ENCODE measurements at regions not wholly inside any gene's neighbourhood (a gene's known extent, or its start where the extent isn't known, plus 50 kb on each side); places are given as distances from the start of the nearest gene placed in this dataset.

DNA sequence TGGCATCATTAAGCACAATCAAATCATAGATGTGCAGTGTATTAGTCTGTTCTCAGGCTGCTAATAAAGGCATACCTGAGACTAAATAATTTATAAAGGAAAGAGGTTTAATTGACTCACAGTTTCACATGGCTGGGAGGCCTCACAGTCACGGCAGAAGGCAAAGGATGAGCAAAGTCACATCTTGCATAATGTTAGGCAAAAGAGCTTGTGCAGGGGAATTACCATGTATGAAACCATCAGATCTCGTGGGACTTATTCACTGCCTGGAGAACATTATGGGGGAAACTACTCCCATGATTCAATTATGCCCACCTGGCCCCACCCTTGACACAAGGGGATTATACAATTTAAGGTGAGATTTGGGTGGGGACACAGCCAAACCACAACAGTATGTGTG is 245.2 kb upstream of the DACH1 start:
- Histone ChIP-seq H3K4me3 (no peak overlapping the region), H3K27ac (no peak overlapping the region), H3K27me3 (replicated peaks) (no peaks in the 10 kb centered on the region), H3K4me1 (replicated peaks) (no peaks in the 10 kb centered on the region), H3K9me3 (replicated peaks) (no peaks in the 10 kb centered on the region), H3K36me3 (no peaks in the 10 kb centered on the region)
- no peak for DNase-seq (ENCODE audit: low read depth in 1 of 2, low spot score in 2 of 2)

DNA sequence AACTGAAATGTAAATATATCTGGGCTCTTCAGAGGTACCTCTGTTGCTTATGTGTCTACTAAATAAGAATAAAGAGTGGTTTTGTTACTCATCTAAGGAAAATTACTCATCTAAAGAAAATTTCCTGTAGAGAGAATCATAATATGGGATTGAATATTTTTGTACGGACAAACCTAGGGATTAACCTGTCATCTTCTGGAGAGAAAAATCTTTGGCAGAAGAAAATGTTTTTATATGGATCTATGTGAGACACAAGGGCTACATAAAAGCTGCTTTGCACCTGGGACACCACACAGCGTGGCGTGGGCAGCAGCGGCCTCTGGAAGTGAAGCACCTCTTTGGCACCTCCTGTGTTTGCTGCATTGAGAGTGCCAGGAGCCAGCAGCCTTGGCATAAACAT is 242.9 kb upstream of the DACH1 start:
- Histone ChIP-seq H3K27ac (no peak overlapping the region), H3K4me1 (replicated peaks) (no peaks in the 10 kb centered on the region), H3K36me3 (no peaks in the 10 kb centered on the region), H3K9me3 (replicated peaks) (no peaks in the 10 kb centered on the region), H3K4me3 (no peak overlapping the region), H3K27me3 (replicated peaks) (no peaks in the 10 kb centered on the region)
- DNase-seq (ENCODE audit: low read depth in 1 of 2, low spot score in 2 of 2): no peak

DNA sequence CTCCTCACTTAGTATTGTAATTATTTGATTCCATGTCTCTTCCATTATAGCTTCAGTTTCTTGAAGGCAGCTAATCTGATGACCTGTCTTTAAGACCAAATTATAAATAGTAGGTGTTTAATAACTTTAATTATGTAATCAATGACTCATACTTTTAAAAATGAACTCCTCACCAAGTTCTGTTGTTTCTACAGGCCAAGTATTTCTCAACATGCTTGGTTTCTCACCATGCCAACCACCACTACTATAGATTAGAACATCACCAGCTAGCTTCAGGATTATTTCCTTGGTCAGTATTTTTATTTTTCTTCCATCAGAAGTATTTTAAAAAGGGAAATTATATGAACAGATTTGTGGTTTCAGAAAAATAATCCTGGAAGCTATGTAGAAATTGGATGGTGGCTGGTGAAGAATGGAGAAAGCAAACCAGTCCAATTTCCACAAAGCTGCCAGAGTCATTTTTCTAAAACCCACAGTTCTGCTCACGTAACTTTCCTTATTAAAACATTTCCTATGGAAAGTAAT is 237.7 kb upstream of the DACH1 start:
- no peaks in the 10 kb centered on the region for H3K36me3 ChIP-seq
- DNase-seq (ENCODE audit: low read depth in 1 of 2, low spot score in 2 of 2): no peak
- no peaks in the 10 kb centered on the region for H3K9me3 ChIP-seq (replicated peaks)
- no peaks in the 10 kb centered on the region for H3K4me1 ChIP-seq (replicated peaks)
- H3K27ac ChIP-seq: no peak overlapping the region
- no peaks in the 10 kb centered on the region for H3K27me3 ChIP-seq (replicated peaks)
- no peak overlapping the region for H3K4me3 ChIP-seq

DNA sequence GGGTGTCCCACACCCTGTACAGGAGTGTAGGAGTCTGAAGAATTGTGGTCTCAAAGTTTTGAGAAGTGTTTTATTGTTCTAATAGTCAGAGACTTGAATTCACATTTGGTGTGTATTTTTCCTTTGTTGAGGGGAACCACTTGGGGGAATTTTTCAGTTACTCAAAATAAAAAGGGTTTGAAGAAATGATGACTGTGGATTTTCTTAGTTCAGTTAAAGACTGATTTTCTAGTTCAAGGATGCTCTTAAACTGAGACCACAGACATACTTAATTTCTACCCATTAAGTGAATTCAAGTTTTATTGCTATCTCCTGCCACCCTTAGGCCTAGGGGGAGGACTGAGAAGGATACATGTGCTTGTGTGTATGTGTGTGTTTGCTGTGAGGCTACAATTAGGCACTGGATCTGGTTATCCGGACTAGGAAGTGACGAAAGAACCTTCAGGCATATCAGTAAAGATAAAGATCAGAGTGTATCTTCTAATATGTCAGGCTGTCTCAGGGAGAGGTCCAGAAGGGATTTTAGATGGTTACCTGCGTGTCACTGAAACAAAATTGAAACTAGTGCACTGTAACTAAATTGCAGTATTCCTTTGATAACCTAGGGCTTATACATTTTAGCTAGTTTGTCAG is 234.9 kb upstream of the DACH1 start:
- H3K27ac ChIP-seq: no peak overlapping the region

DNA sequence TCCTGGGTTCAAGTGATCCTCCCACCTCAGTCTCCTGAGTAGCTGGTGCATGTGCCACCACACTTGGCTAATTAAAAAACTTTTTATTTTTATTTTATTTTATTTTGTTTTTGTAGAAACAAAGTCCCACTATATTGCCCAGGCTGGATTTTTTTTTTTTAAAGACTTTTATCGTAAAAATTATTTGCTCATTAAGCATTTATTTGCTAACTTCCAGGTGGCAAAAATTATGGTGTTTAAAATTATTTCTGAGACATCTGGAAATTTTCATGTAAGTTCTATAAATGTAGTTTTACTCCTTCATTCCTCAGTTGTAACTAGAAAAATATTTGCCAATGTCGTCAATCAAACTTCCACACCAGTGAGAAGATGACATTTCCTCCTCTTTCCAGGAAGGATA is 233.3 kb upstream of the DACH1 start:
- no peaks in the 10 kb centered on the region for H3K9me3 ChIP-seq (replicated peaks)
- no peaks in the 10 kb centered on the region for H3K4me1 ChIP-seq (replicated peaks)
- no peaks in the 10 kb centered on the region for H3K36me3 ChIP-seq
- no peak overlapping the region for H3K4me3 ChIP-seq
- H3K27me3 ChIP-seq (replicated peaks): no peaks in the 10 kb centered on the region
- no peak overlapping the region for H3K27ac ChIP-seq
- no peak for DNase-seq (ENCODE audit: low read depth in 1 of 2, low spot score in 2 of 2)

More for the DNA sequence above, 234.9 kb upstream of the DACH1 start:
- Histone ChIP-seq H3K27me3 (replicated peaks) (no peaks in the 10 kb centered on the region), H3K4me3 (no peak overlapping the region), H3K9me3 (replicated peaks) (no peaks in the 10 kb centered on the region), H3K4me1 (replicated peaks) (no peaks in the 10 kb centered on the region), H3K36me3 (no peaks in the 10 kb centered on the region)
- DNase-seq (ENCODE audit: low read depth in 1 of 2, low spot score in 2 of 2): no peak

DNA sequence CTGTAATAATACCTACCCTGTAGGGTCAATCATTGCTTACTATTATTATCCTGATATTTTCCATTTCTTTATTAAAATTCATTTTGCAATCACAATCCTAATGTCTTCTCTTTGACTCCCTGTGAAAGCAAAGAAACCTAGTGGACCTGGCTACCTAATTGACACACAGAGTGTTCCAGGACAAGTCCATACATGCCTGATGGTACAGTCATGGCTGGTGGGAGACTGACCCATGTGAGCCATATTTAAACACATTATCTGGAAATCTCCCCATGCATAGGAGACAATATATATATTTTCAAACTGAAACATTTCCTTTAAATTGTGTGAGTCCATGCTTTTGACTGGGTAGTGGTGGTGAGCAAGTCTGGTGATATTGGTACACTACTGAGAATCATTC is 230.6 kb upstream of the DACH1 start:
- DNase-seq (ENCODE audit: low read depth in 1 of 2, low spot score in 2 of 2): no peak
- Histone ChIP-seq H3K4me1 (replicated peaks) (no peaks in the 10 kb centered on the region), H3K27ac (no peak overlapping the region), H3K36me3 (no peaks in the 10 kb centered on the region), H3K27me3 (replicated peaks) (no peaks in the 10 kb centered on the region), H3K4me3 (no peak overlapping the region), H3K9me3 (replicated peaks) (no peaks in the 10 kb centered on the region)

DNA sequence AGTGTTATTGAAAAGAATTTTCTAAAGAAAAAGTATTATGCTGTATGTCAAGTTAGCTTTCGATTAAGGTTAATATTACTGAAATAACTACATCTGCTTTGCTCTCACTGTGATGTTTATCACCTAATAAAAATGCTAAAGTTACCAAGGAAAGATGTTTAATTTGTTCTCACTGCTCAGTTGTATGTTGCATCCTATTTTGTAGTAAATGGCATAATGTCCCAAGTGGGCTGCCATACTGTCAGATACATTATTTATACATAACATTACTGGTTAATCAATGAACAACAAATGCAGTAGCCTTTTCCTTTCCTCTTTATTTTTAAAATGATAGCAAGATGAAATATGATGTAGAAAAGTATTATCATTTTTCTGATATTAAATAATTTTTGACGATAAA is 226.3 kb upstream of the DACH1 start:
- no peaks in the 10 kb centered on the region for H3K4me1 ChIP-seq (replicated peaks)

DNA sequence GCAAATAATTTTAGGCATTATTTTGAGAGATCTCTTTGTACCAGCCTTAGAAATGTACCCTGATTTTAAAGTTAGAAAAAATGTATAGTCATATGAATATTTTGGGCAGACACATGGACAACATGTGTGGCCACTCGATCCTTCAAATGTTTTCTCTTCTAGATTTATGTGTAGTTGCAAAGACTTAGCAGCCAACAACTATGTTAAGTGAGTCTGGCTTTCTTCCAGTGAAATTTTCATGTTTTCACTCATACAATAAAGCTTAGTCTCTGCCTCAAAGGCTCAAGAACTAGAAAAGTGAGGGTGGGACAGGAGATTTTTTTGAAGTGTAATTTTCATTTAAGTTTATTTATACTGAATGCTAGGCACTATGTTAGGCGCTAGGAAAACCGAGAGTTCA is 207.7 kb upstream of the DACH1 start:
- H3K4me1 ChIP-seq (replicated peaks): no peaks in the 10 kb centered on the region
- H3K9me3 ChIP-seq (replicated peaks): no peaks in the 10 kb centered on the region
- no peak for DNase-seq (ENCODE audit: low read depth in 1 of 2, low spot score in 2 of 2)
- no peaks in the 10 kb centered on the region for H3K36me3 ChIP-seq
- H3K27me3 ChIP-seq (replicated peaks): no peaks in the 10 kb centered on the region
- no peak overlapping the region for H3K4me3 ChIP-seq
- no peak overlapping the region for H3K27ac ChIP-seq

More for the DNA sequence above, 226.3 kb upstream of the DACH1 start:
- Histone ChIP-seq H3K4me3 (no peak overlapping the region), H3K9me3 (replicated peaks) (no peaks in the 10 kb centered on the region), H3K27me3 (replicated peaks) (no peaks in the 10 kb centered on the region), H3K27ac (no peak overlapping the region), H3K36me3 (no peaks in the 10 kb centered on the region)
- DNase-seq (ENCODE audit: low read depth in 1 of 2, low spot score in 2 of 2): no peak

DNA sequence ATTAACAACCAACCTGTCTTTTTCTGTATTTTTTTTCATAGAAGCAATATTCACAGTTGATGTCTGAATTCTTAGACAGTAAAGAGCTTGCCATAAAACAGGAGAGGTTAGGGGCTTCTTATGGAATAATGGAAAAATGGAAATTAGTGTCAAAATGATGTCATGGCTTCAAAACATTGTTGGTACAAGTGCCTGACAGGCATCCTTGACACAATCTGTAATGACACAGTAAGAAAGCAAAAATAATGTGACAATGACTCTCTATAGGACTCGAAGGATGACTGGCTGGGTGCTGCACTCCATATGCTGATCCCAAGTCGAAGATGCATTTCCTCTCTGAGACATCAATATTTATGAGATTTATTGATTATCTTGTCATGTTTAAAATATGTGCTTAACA is 205.3 kb upstream of the DACH1 start:
- Histone ChIP-seq H3K4me3 (no peak overlapping the region), H3K27me3 (replicated peaks) (no peaks in the 10 kb centered on the region), H3K27ac (no peak overlapping the region), H3K4me1 (replicated peaks) (no peaks in the 10 kb centered on the region), H3K36me3 (no peaks in the 10 kb centered on the region), H3K9me3 (replicated peaks) (no peaks in the 10 kb centered on the region)
- DNase-seq (ENCODE audit: low read depth in 1 of 2, low spot score in 2 of 2): no peak

DNA sequence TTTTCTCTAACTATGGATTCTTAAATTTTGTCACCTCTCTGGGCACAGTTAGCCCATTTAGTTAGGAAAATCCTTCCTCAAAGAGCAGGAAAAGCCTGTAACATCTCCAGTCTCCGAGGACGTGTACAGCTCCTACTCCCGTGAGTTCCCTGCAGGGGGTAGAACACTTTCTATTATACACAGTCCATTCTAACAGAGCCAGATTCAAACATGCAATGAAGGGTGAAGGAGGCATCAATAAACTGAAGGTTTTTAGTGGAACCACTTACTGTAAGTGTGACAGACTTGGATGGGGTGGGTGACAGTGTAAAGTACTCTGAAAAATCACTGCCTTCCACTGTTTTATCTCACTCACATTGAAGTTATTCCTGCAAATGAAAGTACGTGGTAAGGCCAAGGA is 204.7 kb upstream of the DACH1 start:
- H3K27ac ChIP-seq: no peak overlapping the region
- H3K36me3 ChIP-seq: no peaks in the 10 kb centered on the region
- H3K27me3 ChIP-seq (replicated peaks): no peaks in the 10 kb centered on the region
- no peaks in the 10 kb centered on the region for H3K4me1 ChIP-seq (replicated peaks)
- DNase-seq (ENCODE audit: low read depth in 1 of 2, low spot score in 2 of 2): no peak
- no peak overlapping the region for H3K4me3 ChIP-seq
- no peaks in the 10 kb centered on the region for H3K9me3 ChIP-seq (replicated peaks)

DNA sequence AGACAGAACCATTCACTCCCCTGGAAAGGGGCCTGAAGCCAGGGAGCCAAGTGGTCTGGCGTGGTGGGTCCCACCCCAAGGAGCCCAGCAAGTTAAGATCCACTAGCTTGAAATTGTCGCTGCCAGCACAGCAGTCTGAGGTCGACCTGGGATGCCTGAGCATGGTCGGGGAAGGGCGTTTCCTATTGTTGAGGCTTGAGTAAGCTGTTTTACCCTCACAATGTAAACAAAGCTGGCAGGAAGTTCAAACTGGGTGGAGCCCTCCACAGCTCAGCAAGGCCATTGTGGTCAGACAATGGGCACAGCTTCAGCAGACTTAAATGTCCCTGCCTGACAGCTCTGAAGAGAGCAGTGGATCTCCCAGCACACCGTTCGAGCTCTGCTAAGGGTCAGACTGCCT is 195.6 kb upstream of the DACH1 start:
- H3K36me3 ChIP-seq: no peaks in the 10 kb centered on the region
- H3K27me3 ChIP-seq (replicated peaks): no peaks in the 10 kb centered on the region
- no peaks in the 10 kb centered on the region for H3K9me3 ChIP-seq (replicated peaks)
- H3K27ac ChIP-seq: no peak overlapping the region
- no peak overlapping the region for H3K4me3 ChIP-seq
- no peak for DNase-seq (ENCODE audit: low read depth in 1 of 2, low spot score in 2 of 2)
- no peaks in the 10 kb centered on the region for H3K4me1 ChIP-seq (replicated peaks)

DNA sequence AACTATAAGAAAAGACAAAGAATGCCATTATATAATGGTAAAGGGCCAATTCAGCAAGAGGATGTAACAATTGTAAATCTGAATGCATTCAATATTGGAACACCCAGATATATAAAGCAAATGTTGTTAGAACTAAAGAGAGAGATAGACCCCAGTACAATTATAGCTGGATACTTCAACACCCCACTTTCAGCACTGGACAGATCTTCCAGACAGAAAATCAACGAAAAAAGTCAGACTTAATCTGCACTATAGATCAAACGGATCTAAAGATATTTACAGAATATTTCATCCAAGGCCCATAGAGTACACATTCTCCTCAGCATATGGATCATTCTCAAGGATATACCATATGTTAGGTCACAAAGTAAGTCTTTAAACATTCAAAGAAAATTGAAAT is 194.6 kb upstream of the DACH1 start:
- Histone ChIP-seq H3K4me3 (no peak overlapping the region), H3K4me1 (replicated peaks) (no peaks in the 10 kb centered on the region), H3K27ac (no peak overlapping the region), H3K9me3 (replicated peaks) (no peaks in the 10 kb centered on the region), H3K36me3 (no peaks in the 10 kb centered on the region), H3K27me3 (replicated peaks) (no peaks in the 10 kb centered on the region)
- no peak for DNase-seq (ENCODE audit: low read depth in 1 of 2, low spot score in 2 of 2)

DNA sequence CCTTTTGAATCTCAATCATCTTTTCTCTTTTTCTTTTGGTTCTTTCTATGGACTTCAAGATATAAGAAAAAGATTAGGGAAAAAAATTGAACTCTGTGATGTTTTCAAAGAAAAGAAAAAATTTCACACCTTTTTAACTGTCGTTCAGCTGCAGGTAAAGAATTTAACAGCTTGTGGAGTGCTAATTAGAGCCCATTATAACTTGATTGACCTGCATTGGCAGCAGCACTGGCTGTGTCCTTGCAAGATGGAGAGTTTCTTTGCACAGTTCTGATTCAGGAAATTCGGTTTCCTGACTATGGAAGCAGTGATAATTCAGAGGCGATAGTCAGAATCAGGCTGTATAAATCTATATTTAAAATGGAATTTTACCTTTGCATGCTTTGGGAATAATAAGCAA is 183.2 kb upstream of the DACH1 start:
- no peaks in the 10 kb centered on the region for H3K4me1 ChIP-seq (replicated peaks)
- H3K27me3 ChIP-seq (replicated peaks): no peaks in the 10 kb centered on the region
- no peaks in the 10 kb centered on the region for H3K36me3 ChIP-seq
- no peak overlapping the region for H3K27ac ChIP-seq
- no peaks in the 10 kb centered on the region for H3K9me3 ChIP-seq (replicated peaks)
- no peak overlapping the region for H3K4me3 ChIP-seq
- DNase-seq (ENCODE audit: low read depth in 1 of 2, low spot score in 2 of 2): no peak

DNA sequence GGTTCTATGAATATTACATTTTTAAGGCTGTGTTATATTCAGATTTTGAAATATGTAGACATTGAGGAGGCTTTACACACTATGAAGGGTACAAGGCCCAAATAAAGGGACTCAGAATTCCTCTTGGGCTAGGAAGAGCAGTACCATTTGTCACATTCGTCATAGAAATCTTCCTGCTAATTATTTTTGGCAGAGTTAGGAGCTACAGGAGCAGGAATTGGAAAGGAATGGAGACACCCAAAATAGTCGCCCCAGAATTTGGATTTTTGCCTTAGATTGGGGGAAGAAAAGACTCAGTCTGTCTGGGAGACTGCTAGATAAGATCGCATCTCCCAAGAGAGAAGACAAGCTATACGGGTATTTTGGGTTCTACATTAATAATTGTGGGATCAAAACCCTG is 176.4 kb upstream of the DACH1 start:
- Histone ChIP-seq H3K9me3 (replicated peaks) (no peaks in the 10 kb centered on the region), H3K27me3 (replicated peaks) (no peaks in the 10 kb centered on the region), H3K4me3 (no peak overlapping the region), H3K27ac (no peak overlapping the region), H3K36me3 (no peaks in the 10 kb centered on the region), H3K4me1 (replicated peaks) (no peaks in the 10 kb centered on the region)
- DNase-seq (ENCODE audit: low read depth in 1 of 2, low spot score in 2 of 2): no peak

DNA sequence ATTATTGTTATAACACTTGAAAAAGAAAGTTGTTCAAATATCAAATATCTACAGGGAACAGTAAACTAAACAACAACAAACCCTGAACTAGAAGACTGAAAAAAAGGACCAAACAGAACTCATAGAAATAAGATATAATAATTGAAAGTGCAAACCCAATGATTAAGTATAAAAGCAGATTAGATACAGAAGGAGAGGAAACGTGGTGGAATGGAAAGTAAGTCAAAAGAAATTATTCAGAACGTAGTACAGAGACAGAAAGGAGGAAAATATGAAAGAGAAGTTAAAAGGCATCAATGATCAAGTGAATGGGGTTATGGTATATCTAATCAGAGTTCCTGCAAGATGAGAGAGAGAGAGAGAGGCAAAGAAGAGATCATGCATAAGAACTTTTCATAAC is 174.2 kb upstream of the DACH1 start:
- no peaks in the 10 kb centered on the region for H3K9me3 ChIP-seq (replicated peaks)
- H3K27me3 ChIP-seq (replicated peaks): no peaks in the 10 kb centered on the region
- no peak overlapping the region for H3K4me3 ChIP-seq
- DNase-seq (ENCODE audit: low read depth in 1 of 2, low spot score in 2 of 2): no peak
- no peak overlapping the region for H3K27ac ChIP-seq
- H3K36me3 ChIP-seq: no peaks in the 10 kb centered on the region
- H3K4me1 ChIP-seq (replicated peaks): no peaks in the 10 kb centered on the region

All from SJSA1 (cell line).